ENCODE measurements at regions not wholly inside any gene's neighbourhood (a gene's known extent, or its start where the extent isn't known, plus 50 kb on each side); places are given as distances from the start of the nearest gene placed in this dataset.

- Histone ChIP-seq H3K79me2 (ENCODE audit: insufficient read depth) (no peaks in the 10 kb centered on the region), H3K27ac (ENCODE audit: low read depth in 2 of 2, low read length in 1 of 2) (no peak overlapping the region), H3K27me3 (ENCODE audit: insufficient read depth) (no peaks in the 10 kb centered on the region), H3F3A (replicated peaks; ENCODE audit: insufficient read depth) (no peaks in the 10 kb centered on the region), H3K4me3 (ENCODE audit: low read depth in 2 of 2, low read length in 1 of 2) (no peak overlapping the region), H3K36me3 (replicated peaks in 1 of 2; ENCODE audit: control insufficient read depth in 1 of 2, insufficient read depth in 2 of 2, low read length in 1 of 2) (no peaks in the 10 kb centered on the region), H3K9me3 (no peaks in the 10 kb centered on the region), H3K4me1 (ENCODE audit: control insufficient read depth in 1 of 2, insufficient read depth in 2 of 2, low read depth in 1 of 2, low read length in 1 of 2) (no peaks in the 10 kb centered on the region), H3K9me2 (no peaks in the 10 kb centered on the region), H3K4me2 (no peak overlapping the region), H3K9ac (no peak overlapping the region), H4K20me1 (ENCODE audit: insufficient read depth) (no peaks in the 10 kb centered on the region), H2AFZ (ENCODE audit: low read depth) (no peak overlapping the region)
- no peak for TF ChIP-seq REST (IDR thresholded peaks at IDR 0.05; ENCODE audit: low read depth, low read length)
- TF ChIP-seq USF1 (IDR thresholded peaks at IDR 0.05; ENCODE audit: borderline replicate concordance, low read depth), result no peak
- DNase-seq, result no peak
- ChIA-PET POLR2A (no interaction called here), CTCF (no interaction called here)
- WGBS (ENCODE audit: low lambda C conversion rate), result 29% methylated on average over 6 of the region's 6 CpGs
Measured at GRCh38 chr16:59351305-59351903, 617.3 kb upstream of the GOT2 start.

- DNase-seq, result no peak
- no peaks in the 10 kb centered on the region for H3K36me3 ChIP-seq (replicated peaks in 1 of 2; ENCODE audit: control insufficient read depth in 1 of 2, insufficient read depth in 2 of 2, low read length in 1 of 2)
- no peak overlapping the region for H3K9ac ChIP-seq
- CTCF ChIA-PET, result no interaction called here
- no peaks in the 10 kb centered on the region for H4K20me1 ChIP-seq (ENCODE audit: insufficient read depth)
- H3K27ac ChIP-seq (ENCODE audit: low read depth in 2 of 2, low read length in 1 of 2), result no peak overlapping the region
- WGBS (ENCODE audit: low lambda C conversion rate), result 53% methylated on average over 2 of the region's 2 CpGs
- no peak overlapping the region for H3K4me2 ChIP-seq
- H3K4me1 ChIP-seq (ENCODE audit: control insufficient read depth in 1 of 2, insufficient read depth in 2 of 2, low read depth in 1 of 2, low read length in 1 of 2), result no peaks in the 10 kb centered on the region
- no peaks in the 10 kb centered on the region for H3K27me3 ChIP-seq (ENCODE audit: insufficient read depth)
- no peaks in the 10 kb centered on the region for H3K79me2 ChIP-seq (ENCODE audit: insufficient read depth)
- no peaks in the 10 kb centered on the region for H3K9me2 ChIP-seq
- TF ChIP-seq TCF12 (IDR thresholded peaks at IDR 0.05), result no peak
- no peak for TF ChIP-seq MEF2A (IDR thresholded peaks at IDR 0.05; ENCODE audit: borderline replicate concordance, low read depth)
- TF ChIP-seq JUND (IDR thresholded peaks at IDR 0.05), result no peak
- no peak for TF ChIP-seq USF2 (IDR thresholded peaks at IDR 0.05; ENCODE audit: borderline replicate concordance, low read depth, low read length)
- no peak for TF ChIP-seq SMC3 (IDR thresholded peaks at IDR 0.05; ENCODE audit: low read depth, low read length)
- POLR2A ChIA-PET, result no interaction called here
- no peaks in the 10 kb centered on the region for H3K9me3 ChIP-seq
- no peaks in the 10 kb centered on the region for H3F3A ChIP-seq (replicated peaks; ENCODE audit: insufficient read depth)
- no peak overlapping the region for H2AFZ ChIP-seq (ENCODE audit: low read depth)
- H3K4me3 ChIP-seq (ENCODE audit: low read depth in 2 of 2, low read length in 1 of 2), result no peak overlapping the region
Measured at GRCh38 chr16:59350670-59351069, 616.6 kb upstream of the GOT2 start.

Data from SK-N-SH (cell line).